HG03575 (cell line): ENCODE measurements at regions not wholly inside any gene's neighbourhood (a gene's known extent, or its start where the extent isn't known, plus 50 kb on each side); places are given as distances from the start of the nearest gene placed in this dataset.

Experiments
- ATAC-seq: cut with Tn5 transposase; IDR thresholded peaks from one replicate; pipeline ENCODE4 v1.9.1; 2021; ENCODE audit not compliant: unreplicated experiment, insufficient number of reproducible peaks, low FRiP score; ENCODE audit errors: extremely low read depth

- no peak for ATAC-seq
Measured at GRCh38 chr2:64860936-64861335, 128.3 kb upstream of the SLC1A4 start.

GRCh38 chr2:64861452-64862397, 127.5 kb upstream of the SLC1A4 start:
- no peak for ATAC-seq

- no peak for ATAC-seq
Measured at GRCh38 chr2:64862623-64863022, 126.6 kb upstream of the SLC1A4 start.

- no peak for ATAC-seq
Measured at GRCh38 chr2:64863097-64863820, 125.9 kb upstream of the SLC1A4 start.

GRCh38 chr2:64865073-64865830, 123.9 kb upstream of the SLC1A4 start:
- ATAC-seq, result no peak

GRCh38 chr2:64865831-64866345, 123.3 kb upstream of the SLC1A4 start:
- no peak for ATAC-seq

- ATAC-seq, result no peak
Measured at GRCh38 chr2:64866797-64867196, 122.4 kb upstream of the SLC1A4 start.

- no peak for ATAC-seq
Measured at GRCh38 chr2:64867253-64867996, 121.8 kb upstream of the SLC1A4 start.

- no peak for ATAC-seq
Measured at GRCh38 chr2:64869126-64869525, 120.1 kb upstream of the SLC1A4 start.

GRCh38 chr2:64873472-64873924, 115.7 kb upstream of the SLC1A4 start:
- ATAC-seq, result no peak

- no peak for ATAC-seq
Measured at GRCh38 chr2:64874593-64874992, 114.6 kb upstream of the SLC1A4 start.

GRCh38 chr2:64875368-64875767, 113.8 kb upstream of the SLC1A4 start:
- ATAC-seq, result no peak

- no peak for ATAC-seq
Measured at GRCh38 chr2:64876137-64876647, 113.0 kb upstream of the SLC1A4 start.

- ATAC-seq, result no peak
Measured at GRCh38 chr2:64879745-64880144, 109.5 kb upstream of the SLC1A4 start.

GRCh38 chr2:64880193-64880951, 108.8 kb upstream of the SLC1A4 start:
- no peak for ATAC-seq

- no peak for ATAC-seq
Measured at GRCh38 chr2:64881037-64881492, 108.1 kb upstream of the SLC1A4 start.

- ATAC-seq, result no peak
Measured at GRCh38 chr2:64887565-64887964, 101.6 kb upstream of the SLC1A4 start.
